ENCODE measurements at regions not wholly inside any gene's neighbourhood (a gene's known extent, or its start where the extent isn't known, plus 50 kb on each side); places are given as distances from the start of the nearest gene placed in this dataset.

DNA sequence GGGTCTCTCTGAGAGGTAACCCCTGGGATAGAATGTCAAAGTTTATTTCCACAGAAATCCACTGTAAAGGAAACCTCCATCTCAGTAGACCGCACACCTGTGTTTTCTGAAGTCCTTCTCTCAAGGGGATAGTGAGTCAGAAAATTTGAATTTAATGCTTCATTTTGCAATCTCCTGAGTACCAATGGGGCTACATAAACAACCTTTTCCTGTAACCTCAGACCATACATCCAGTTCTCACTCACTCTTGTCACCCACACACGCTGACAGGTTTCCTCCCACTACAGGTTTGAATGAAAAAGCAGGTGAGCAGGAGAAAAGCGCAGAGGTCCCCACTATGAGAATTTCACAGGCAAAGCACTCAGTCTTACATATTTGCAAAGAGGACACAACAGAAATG is 165.3 kb upstream of the MCTP2 start:
- TF ChIP-seq CTCF (IDR thresholded peaks at IDR 0.05; ENCODE audit: insufficient read depth, low read depth, low read length) (no peak), EZH2 (IDR thresholded peaks at IDR 0.05; ENCODE audit: insufficient read depth, low read length) (no peak)
